GM10266 (cell line): ENCODE measurements at regions not wholly inside any gene's neighbourhood (a gene's known extent, or its start where the extent isn't known, plus 50 kb on each side); places are given as distances from the start of the nearest gene placed in this dataset.

Experiments used
- DNase-seq: peaks from one replicate; pipeline ENCODE4 v3.0.0; 2012; ENCODE audit errors: extremely low spot score
- CTCF ChIP-seq: IDR thresholded peaks from 2 replicates; pipeline ENCODE4 v1.5.1; 2012; ENCODE audit warnings: mild to moderate bottlenecking, low read depth; ENCODE audit not compliant: control insufficient read depth, insufficient read depth; ENCODE audit errors: missing control alignments

- TF ChIP-seq CTCF: no peak
Measured at GRCh38 chr11:98559961-98560360, 460.8 kb upstream of the CNTN5 start.

GRCh38 chr11:98561252-98561651, 459.5 kb upstream of the CNTN5 start:
- no peak for TF ChIP-seq CTCF
- DNase-seq: no peak

More at GRCh38 chr11:98559961-98560360, 460.8 kb upstream of the CNTN5 start:
- no peak for DNase-seq

GRCh38 chr11:98561877-98562395, 458.8 kb upstream of the CNTN5 start:
- no peak for DNase-seq
- no peak for TF ChIP-seq CTCF

- no peak for DNase-seq
- no peak for TF ChIP-seq CTCF
Measured at GRCh38 chr11:98564233-98564632, 456.5 kb upstream of the CNTN5 start.

- no peak for TF ChIP-seq CTCF
- DNase-seq: no peak
Measured at GRCh38 chr11:98564881-98565280, 455.9 kb upstream of the CNTN5 start.

- no peak for TF ChIP-seq CTCF
- DNase-seq: no peak
Measured at GRCh38 chr11:98565311-98565710, 455.4 kb upstream of the CNTN5 start.

GRCh38 chr11:98566978-98567377, 453.8 kb upstream of the CNTN5 start:
- DNase-seq: no peak
- TF ChIP-seq CTCF: no peak
